HG03135 (cell line): ENCODE measurements at regions not wholly inside any gene's neighbourhood (a gene's known extent, or its start where the extent isn't known, plus 50 kb on each side); places are given as distances from the start of the nearest gene placed in this dataset.
"Not testable (repeated sequence)": the region's sequence is repeated elsewhere in the genome, so short reads cannot be mapped to it uniquely, and the experiment has no call there.

Experiments used
- ATAC-seq: cut with Tn5 transposase; IDR thresholded peaks from one replicate; pipeline ENCODE4 v1.9.1; 2021; ENCODE audit warnings: mild to moderate bottlenecking, moderate library complexity; ENCODE audit not compliant: unreplicated experiment

DNA sequence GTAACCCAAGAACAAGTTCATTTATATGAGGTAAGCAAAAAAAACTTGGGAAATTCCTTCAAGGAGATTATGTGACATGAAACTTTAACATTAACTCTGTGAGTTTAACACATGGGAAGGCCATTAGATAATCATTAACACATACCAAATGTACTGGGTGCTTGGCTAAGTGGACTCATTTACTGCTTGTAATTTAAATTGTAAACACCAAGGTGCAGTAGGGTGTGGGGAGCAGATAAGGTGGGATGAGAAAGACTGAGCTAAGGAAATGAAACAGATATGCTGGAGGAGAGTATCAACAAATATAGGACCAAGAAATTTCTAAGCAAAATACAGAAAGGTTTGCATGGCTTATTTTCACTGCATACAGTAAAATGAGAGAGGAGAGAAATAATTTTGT, 2384.8 kb upstream of the ACO1 start:
- no peak for ATAC-seq

GRCh38 chr9:30010691-30011090, 2373.8 kb upstream of the ACO1 start:
- no peak for ATAC-seq

GRCh38 chr9:30012622-30013021, 2371.8 kb upstream of the ACO1 start:
- no peak for ATAC-seq

DNA sequence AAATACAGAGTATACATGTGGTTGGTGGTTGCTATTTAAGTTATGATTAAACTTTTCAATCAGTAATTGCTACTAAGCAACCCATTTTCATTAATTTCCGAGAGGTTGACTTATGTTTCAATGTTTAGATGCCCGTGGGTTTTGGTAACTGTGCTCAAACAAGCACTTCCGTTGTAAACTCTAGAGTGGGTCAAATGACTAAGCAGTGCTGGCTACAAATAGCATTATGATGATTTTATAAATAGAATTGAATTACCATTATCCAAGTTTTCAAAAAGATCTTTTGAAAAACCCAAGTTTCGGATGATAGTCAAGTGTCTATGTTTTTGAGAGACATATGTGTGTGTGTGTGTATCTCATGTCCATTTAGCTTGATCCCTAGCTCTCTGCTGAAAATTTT, 2369.4 kb upstream of the ACO1 start:
- no peak for ATAC-seq

DNA sequence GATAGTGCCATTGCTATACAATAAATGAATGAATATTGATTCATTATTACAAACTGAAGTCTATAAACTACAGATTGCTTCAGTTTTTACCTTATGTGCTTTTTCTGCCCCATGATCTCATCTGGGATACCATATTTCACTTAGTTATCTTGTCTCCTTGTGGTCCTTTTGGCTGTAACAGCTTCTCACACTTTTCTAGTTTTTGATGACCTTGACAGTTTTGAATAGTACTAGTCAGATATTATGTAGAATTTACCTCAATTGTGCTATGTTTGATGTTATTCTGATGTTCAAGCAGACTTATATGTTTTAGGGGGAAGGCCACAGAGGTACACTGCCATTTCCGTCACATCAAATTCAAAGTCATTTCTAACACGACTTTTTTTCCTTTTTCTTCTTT, 2364.3 kb upstream of the ACO1 start:
- no peak for ATAC-seq

DNA sequence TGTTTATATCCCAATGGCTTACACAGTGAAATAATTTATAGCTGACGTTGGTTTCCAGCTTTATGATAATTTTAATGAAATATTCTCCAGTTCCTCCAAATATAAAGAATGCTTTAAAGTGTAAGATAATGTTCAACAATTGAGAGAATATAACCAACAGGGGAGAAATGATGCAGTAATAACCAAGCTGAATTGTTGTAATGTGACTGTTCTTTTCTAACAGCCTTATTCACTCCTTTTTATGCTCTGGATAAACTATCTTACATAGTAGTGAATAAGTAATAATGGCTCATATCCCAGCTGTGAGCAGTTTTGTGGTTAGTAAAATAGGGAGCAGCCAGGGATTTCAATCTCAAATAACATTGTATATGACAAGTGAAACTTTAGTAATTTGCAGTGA, 2348.7 kb upstream of the ACO1 start:
- no peak for ATAC-seq

DNA sequence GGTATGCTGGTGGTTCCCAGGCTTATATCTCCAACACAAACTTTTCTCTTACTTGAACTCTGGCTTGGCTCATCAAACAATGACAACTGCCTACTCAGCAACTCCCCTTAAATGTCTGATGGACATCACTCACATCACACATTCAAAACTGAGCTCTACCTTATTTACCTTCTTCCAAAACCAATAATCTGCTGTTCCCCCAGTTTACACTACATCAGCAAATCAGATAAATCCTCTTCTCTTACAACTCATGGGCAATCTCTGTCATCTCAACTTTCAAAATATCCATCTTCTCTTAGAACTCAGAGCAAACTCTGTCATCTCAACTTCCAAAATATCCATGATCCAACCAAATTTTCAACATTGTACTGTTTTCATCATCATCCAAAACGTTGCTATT, 2347.9 kb upstream of the ACO1 start:
- ATAC-seq = no peak

- ATAC-seq = no peak
Observed at GRCh38 chr9:30039712-30040111, 2344.7 kb upstream of the ACO1 start.

DNA sequence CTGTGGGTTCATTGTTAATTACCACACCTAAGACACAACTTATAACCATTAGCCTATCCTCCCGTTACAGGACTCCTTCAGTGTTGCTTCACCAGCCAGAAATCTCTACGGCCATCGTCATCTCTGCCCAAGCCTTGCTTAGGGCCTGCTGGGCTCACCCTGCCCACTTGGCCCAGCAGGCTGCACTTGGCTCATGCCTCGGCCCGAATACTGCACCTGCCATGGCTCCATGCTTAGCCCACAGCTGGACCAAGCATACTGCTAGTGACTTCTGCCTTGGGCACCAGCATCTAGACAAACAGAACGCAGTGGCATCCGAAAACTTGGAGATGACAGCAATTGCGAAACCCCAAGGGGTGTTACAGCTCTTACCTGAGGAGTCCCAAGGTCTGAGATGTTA, 2336.0 kb upstream of the ACO1 start:
- no peak for ATAC-seq

DNA sequence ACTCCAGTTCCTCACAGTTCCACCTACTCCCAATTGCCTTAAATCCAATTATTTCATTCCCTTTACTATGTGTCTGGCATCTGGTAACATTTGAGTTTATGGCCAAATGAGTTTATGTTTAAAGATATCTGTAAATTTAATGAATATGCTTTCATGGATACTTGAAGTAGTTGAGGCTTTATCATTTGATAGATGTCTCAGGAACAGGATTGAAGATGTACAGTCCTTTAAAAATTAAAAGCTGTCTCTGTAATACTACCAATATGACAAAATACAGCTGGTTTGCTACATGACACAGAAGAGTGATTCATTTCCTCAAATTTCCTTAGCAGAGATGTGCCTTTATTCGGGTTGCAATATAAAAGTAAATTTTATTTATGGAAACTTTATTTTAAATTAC, 2326.0 kb upstream of the ACO1 start:
- no peak for ATAC-seq

- no peak for ATAC-seq
Observed at GRCh38 chr9:30060976-30061375, 2323.5 kb upstream of the ACO1 start.

- no peak for ATAC-seq
Observed at GRCh38 chr9:30065888-30066287, 2318.6 kb upstream of the ACO1 start.

DNA sequence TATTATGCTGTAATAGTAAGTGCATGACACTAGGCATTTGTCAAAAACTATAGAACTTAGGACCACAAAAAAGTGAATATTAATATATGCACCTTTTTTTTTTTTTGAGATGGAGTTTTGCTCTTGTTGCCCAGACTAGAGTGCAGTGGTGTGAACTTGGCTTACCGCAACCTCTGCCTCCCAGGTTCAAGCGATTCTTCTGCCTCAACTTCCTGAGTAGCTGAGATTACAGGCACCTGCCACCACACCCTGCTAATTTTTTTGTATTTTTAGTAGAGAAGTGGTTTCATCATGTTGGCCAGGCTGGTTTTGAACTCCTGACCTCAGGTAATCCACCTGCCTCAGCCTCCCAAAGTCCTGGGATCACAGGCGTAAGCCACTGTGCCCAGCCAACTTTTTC, 2315.2 kb upstream of the ACO1 start:
- not testable (repeated sequence) for ATAC-seq

- no peak for ATAC-seq
Observed at GRCh38 chr9:30075022-30075421, 2309.4 kb upstream of the ACO1 start.

GRCh38 chr9:30075451-30076199, 2308.8 kb upstream of the ACO1 start:
- ATAC-seq = peak; percentile 79

GRCh38 chr9:30078195-30078594, 2306.2 kb upstream of the ACO1 start:
- ATAC-seq = no peak

GRCh38 chr9:30089428-30089827, 2295.0 kb upstream of the ACO1 start:
- ATAC-seq = no peak

DNA sequence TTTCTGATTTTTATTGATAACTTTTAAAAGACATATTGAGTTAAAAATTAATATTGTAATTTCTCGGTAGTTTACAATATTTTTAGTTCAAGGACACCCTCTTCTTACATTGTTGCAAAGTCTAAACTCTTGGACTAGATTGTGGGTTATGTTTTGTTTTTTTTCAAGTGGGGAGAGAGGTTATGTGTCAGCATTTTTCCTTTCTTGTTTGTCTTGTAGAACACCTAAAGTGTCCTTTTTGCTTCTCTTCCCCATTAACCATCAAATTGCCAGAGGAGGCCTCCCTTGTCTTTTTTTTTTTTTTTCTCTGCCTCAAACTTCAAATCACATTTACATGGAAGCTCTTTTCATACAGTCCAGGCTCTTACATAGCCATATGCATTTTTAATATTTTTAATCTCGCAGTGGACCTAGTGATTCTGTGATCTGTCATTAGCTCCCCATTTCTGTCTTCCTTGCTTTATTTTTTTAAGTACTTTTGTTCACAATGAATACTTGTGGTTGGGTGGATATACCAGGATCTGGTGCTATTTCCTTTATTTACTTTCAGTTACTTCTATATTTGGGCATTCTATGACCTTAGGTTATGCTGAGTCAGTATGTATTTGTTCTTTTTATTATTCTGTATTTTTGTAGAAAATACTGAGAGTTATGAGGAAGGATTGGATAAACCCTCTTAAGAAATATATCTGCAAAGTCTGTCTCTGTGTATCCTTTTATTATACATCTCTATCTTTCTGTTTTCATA, 2280.6 kb upstream of the ACO1 start:
- ATAC-seq = no peak

GRCh38 chr9:30107134-30107533, 2277.3 kb upstream of the ACO1 start:
- not testable (repeated sequence) for ATAC-seq

GRCh38 chr9:30116673-30117217, 2267.7 kb upstream of the ACO1 start:
- no peak for ATAC-seq

- no peak for ATAC-seq
Observed at GRCh38 chr9:30120666-30121065, 2263.8 kb upstream of the ACO1 start.

DNA sequence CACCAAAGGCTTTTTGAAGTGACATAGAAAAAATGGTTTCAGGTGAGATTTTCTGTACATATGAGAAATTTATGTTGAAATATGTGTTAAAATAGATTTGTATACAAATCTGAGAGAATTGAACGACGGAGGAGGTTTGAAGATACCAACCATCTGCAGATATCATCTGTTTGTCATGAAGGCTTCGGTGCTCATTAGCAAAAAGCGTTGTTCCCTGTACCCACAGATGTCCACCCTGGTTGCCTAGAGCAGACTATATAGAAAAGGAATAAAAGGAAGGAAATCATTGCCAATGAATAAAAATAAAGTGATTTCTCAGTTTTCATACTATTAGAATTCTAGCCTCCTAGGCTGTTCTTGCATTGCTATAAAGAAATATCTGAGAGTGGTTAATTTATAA, 2262.8 kb upstream of the ACO1 start:
- ATAC-seq = no peak
